Type B pancreatic cell (in vitro differentiated cells): ENCODE measurements at regions not wholly inside any gene's neighbourhood (a gene's known extent, or its start where the extent isn't known, plus 50 kb on each side); places are given as distances from the start of the nearest gene placed in this dataset.

ENCODE experiments used
- DNase-seq: peaks from one replicate; pipeline ENCODE4 v3.0.0; 2021; ENCODE audit warnings: mixed read lengths; ENCODE audit not compliant: unreplicated experiment; ENCODE audit errors: extremely low spot score
- H3K27ac Mint-ChIP-seq: 2 replicates; pipeline ENCODE4 v1.8.0; 2021; ENCODE audit warnings: mild to moderate bottlenecking, mixed read lengths
- H3K27me3 Mint-ChIP-seq: 2 replicates; pipeline ENCODE4 v1.8.0; 2021; ENCODE audit warnings: mixed read lengths
- H3K36me3 Mint-ChIP-seq: 2 replicates; pipeline ENCODE4 v1.8.0; 2021; ENCODE audit warnings: mixed read lengths
- H3K4me1 Mint-ChIP-seq: one replicate; pipeline ENCODE4 v1.8.0; 2021; ENCODE audit warnings: mixed read lengths; ENCODE audit not compliant: unreplicated experiment
- H3K4me3 Mint-ChIP-seq: 2 replicates; pipeline ENCODE4 v1.8.0; 2021; ENCODE audit warnings: mild to moderate bottlenecking, mixed read lengths
- H3K9me3 Mint-ChIP-seq: 2 replicates; pipeline ENCODE4 v1.8.0; 2021; ENCODE audit warnings: mixed read lengths
- TF ChIP-seq, protein P1 (sequence below): fragments of 200-600 bp; sonication (generic); conservative IDR thresholded peaks from 2 replicates; pipeline ENCODE4 v1.5.0; 2021; ENCODE audit warnings: antibody characterized with exemption, mild to moderate bottlenecking

DNA sequence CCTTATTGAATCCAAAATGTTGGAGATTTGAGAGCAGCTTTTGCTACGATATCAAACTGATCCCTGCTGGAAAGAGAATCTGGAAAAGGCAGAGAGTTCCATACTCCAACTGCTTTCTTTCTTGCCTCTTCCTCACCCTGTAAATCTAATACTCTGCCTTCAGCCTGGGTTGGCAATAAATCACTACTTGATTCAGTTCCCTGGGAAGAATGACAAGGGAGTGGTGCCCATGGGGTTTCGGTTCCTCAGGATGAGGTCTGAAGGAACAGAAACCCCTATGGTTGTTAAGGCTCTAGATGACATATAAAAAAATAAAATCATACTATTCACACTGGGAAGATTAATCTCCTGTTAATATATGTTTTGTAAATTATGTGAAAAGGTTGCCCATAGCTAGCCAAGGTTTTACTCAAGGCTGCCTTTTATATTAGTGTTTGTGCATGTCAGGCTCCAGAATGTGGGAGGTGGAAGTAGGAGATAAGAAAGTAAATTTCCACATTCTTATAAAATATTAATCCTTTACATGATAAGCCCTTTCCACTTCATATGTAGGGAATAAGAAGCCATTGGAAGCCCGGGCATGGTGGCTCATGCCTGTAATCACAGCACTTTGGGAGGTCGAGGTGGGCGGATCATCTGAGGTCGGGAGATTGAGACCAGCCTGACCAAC lies 106.2 kb upstream of the CACNA2D1 start:
- Mint-ChIP-seq H3K4me1 (no peaks in the 10 kb centered on the region), H3K27ac (no peak overlapping the region), H3K27me3 (no peaks in the 10 kb centered on the region), H3K4me3 (no peak overlapping the region), H3K9me3 (peaks cover 3% of the 10 kb centered on the region), H3K36me3 (no peaks in the 10 kb centered on the region)
- TF ChIP-seq, protein P1, sequence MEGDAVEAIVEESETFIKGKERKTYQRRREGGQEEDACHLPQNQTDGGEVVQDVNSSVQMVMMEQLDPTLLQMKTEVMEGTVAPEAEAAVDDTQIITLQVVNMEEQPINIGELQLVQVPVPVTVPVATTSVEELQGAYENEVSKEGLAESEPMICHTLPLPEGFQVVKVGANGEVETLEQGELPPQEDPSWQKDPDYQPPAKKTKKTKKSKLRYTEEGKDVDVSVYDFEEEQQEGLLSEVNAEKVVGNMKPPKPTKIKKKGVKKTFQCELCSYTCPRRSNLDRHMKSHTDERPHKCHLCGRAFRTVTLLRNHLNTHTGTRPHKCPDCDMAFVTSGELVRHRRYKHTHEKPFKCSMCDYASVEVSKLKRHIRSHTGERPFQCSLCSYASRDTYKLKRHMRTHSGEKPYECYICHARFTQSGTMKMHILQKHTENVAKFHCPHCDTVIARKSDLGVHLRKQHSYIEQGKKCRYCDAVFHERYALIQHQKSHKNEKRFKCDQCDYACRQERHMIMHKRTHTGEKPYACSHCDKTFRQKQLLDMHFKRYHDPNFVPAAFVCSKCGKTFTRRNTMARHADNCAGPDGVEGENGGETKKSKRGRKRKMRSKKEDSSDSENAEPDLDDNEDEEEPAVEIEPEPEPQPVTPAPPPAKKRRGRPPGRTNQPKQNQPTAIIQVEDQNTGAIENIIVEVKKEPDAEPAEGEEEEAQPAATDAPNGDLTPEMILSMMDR, result no peak
- no peak for DNase-seq

DNA sequence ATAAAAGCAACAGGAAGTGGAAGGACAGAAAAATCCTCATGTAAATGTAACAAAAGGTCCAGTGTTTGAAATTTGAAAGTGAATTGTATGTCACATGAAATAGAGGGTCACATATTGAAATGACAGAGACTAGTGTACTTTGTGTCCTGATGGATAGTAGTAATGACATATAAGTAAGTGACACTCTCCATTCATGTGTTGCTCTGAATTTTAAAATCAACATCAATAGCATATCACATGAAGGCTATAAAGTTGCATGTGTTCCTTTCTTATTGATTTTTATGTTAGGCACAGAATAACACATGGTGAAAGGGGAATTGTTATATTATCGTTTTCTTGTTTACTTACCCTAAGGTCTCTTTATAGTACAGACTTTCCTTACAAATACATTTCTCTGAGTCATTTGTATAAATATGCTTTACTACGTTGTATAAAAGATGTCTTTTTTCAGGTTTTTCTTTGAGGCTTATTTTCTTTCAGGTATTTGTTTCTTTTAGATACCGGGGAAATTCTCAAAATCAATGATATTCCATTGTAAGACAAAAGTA lies 104.6 kb upstream of the CACNA2D1 start:
- peaks cover 3% of the 10 kb centered on the region for H3K9me3 Mint-ChIP-seq
- TF ChIP-seq, protein P1, result no peak
- no peaks in the 10 kb centered on the region for H3K27me3 Mint-ChIP-seq
- no peak overlapping the region for H3K4me3 Mint-ChIP-seq
- DNase-seq, result no peak
- H3K36me3 Mint-ChIP-seq, result no peaks in the 10 kb centered on the region
- H3K4me1 Mint-ChIP-seq, result no peaks in the 10 kb centered on the region
- no peak overlapping the region for H3K27ac Mint-ChIP-seq

DNA sequence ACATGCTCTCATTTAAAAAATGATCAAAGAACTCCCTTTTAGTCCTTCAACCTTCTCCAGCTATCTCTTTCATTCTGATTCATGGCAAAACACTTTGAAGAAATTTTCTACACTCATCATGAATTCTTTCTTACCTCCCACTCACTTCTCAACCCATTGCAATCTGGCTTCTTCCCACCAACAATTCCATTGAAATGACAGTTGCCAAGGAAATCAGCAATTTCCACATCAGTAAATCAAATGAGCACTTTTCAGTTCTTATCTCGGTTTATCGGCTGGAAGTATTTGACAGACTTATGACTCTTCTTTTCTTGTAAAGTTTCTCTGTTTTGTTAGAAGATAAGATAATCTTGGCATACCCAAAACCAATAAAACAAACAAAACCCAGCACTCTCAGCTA lies 99.1 kb upstream of the CACNA2D1 start:
- no peak for DNase-seq
- H3K27me3 Mint-ChIP-seq, result no peaks in the 10 kb centered on the region
- TF ChIP-seq, protein P1, result no peak
- H3K27ac Mint-ChIP-seq, result no peak overlapping the region
- H3K4me1 Mint-ChIP-seq, result no peaks in the 10 kb centered on the region
- H3K4me3 Mint-ChIP-seq, result no peak overlapping the region
- peaks cover 3% of the 10 kb centered on the region for H3K9me3 Mint-ChIP-seq
- H3K36me3 Mint-ChIP-seq, result no peaks in the 10 kb centered on the region

DNA sequence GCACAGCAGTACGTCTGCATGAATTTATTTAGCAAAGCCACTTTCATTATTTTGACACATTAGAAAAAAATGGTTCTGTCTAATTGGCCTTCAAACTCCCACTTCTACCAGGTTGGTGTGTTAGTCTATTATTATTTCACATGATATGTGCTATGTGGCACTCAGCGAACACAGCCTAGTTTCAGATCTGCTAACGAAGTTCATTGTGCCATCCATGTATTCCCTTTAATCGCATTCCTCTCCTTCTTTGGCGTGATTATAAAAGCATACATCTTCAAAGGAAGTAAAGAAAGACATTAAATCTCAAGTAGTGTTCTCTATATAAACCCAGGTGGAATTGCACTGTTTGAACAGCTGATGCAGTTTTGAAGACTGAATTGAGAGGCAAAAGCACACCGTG lies 96.4 kb upstream of the CACNA2D1 start:
- no peaks in the 10 kb centered on the region for H3K36me3 Mint-ChIP-seq

DNA sequence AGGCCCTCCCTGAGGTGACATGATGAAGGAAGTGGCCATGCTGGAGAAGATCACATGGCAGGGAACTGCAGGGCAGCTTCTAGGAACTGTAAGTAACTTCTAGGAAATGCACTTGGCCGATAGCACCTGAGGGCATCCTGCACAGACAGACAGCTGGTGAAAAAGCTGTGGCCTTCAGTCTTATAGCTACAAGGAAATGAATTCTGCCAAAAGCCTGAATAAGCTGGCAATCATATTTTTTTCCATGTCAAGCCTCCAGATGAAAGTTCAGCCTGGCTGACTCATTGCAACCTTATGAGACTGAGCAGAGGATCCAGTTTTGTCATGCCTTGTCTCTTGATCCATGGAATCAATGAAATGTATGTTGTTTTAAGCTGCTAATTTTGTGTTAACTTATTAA lies 91.1 kb upstream of the CACNA2D1 start:
- TF ChIP-seq, protein P1, result no peak
- Mint-ChIP-seq H3K4me1 (no peaks in the 10 kb centered on the region), H3K4me3 (no peak overlapping the region), H3K27ac (no peak overlapping the region), H3K9me3 (no peaks in the 10 kb centered on the region), H3K27me3 (no peaks in the 10 kb centered on the region), H3K36me3 (no peaks in the 10 kb centered on the region)
- DNase-seq, result no peak

More for the DNA sequence above, 96.4 kb upstream of the CACNA2D1 start:
- H3K27ac Mint-ChIP-seq, result no peak overlapping the region
- TF ChIP-seq, protein P1, result no peak
- H3K9me3 Mint-ChIP-seq, result no peaks in the 10 kb centered on the region
- H3K27me3 Mint-ChIP-seq, result no peaks in the 10 kb centered on the region
- no peak for DNase-seq
- H3K4me1 Mint-ChIP-seq, result no peaks in the 10 kb centered on the region
- no peak overlapping the region for H3K4me3 Mint-ChIP-seq
